Motor neuron (in vitro differentiated cells): ENCODE measurements at regions not wholly inside any gene's neighbourhood (a gene's known extent, or its start where the extent isn't known, plus 50 kb on each side); places are given as distances from the start of the nearest gene placed in this dataset.

Experiments used
- ATAC-seq, 8 experiments: fragments of 200-7000 bp; cut with Tn5 transposase; replicated peaks in 6 of 8; 2 replicates each; pipeline ENCODE4 v1.8.0; 2021; ENCODE audit warnings: mild to moderate bottlenecking in 8 of 8, moderate library complexity in 8 of 8
- H3K27ac ChIP-seq, 2 donors: fragments of 250-450 bp; sonication (Bioruptor Pico); 2 replicates each; pipeline ENCODE4 v1.9.0; 2021; ENCODE audit warnings: antibody characterized with exemption in 2 of 2, mild to moderate bottlenecking in 2 of 2, moderate library complexity in 1 of 2
- H3K4me1 ChIP-seq, 2 donors: fragments of 250-450 bp; sonication (Bioruptor Pico); replicated peaks in 1 of 2; 2 replicates each; pipeline ENCODE4 v1.6.1; 2021; ENCODE audit warnings: antibody characterized with exemption in 2 of 2, mild to moderate bottlenecking in 2 of 2, moderate library complexity in 1 of 2
- H3K4me3 ChIP-seq, 5 donors: fragments of 250-450 bp; sonication (Bioruptor Pico); 2 replicates each; pipeline ENCODE4 v1.9.0; 2021; ENCODE audit warnings: antibody characterized with exemption in 5 of 5, mild to moderate bottlenecking in 5 of 5, moderate library complexity in 4 of 5
- WGBS, 10 experiments: fragments of 450-650 bp; shearing (Covaris generic); methylation state at CpG; one replicate each; pipeline ENCODE4 v1.0.0; 2022; 5-methylcytosine and 5-hydroxymethylcytosine counted together
- in situ Hi-C, 9 experiments: fragments of 400-800 bp; cut with MboI; loops; one replicate each; pipeline ENCODE4 v1.15.0; 2021; ENCODE audit warnings: low sequenced_read_pairs in 9 of 9, low pct_unique_long_range_greater_than_20kb in 2 of 9; ENCODE audit not compliant: unreplicated experiment in 9 of 9

GRCh38 chr4:162282684-162283083 is 118.9 kb upstream of the FSTL5 start:
- 0 to 86% (median 50%) methylated on average over 1 to 3 of the region's 3 CpGs for WGBS, 10 experiments
- in situ Hi-C loops, result no loop called here
- ATAC-seq, result peak in 1 of 8 experiments; percentile 77

GRCh38 chr4:162274354-162274753 is 110.6 kb upstream of the FSTL5 start:
- Histone ChIP-seq H3K4me1 (no peaks in the 10 kb centered on the region), H3K27ac (no peak overlapping the region), H3K4me3 (no peak overlapping the region)
- 0 to 100% (median 50%) methylated on average over 1 of the region's 1 CpG; no CpG with 5 or more reads in 2 of the 10 experiments for WGBS, 10 experiments
- in situ Hi-C loops, result no loop called here
- no peak for ATAC-seq

More at GRCh38 chr4:162282684-162283083, 118.9 kb upstream of the FSTL5 start:
- Histone ChIP-seq H3K4me1 (no peaks in the 10 kb centered on the region), H3K27ac (no peak overlapping the region), H3K4me3 (no peak overlapping the region)

- H3K4me1 ChIP-seq, result no peaks in the 10 kb centered on the region
- WGBS, 10 experiments, result 26 to 100% (median 46%) methylated on average over 2 of the region's 2 CpGs; no CpG with 5 or more reads in 4 of the 10 experiments
- no peak for ATAC-seq
- H3K4me3 ChIP-seq, result no peak overlapping the region
- in situ Hi-C loops, result no loop called here
- H3K27ac ChIP-seq, result no peak overlapping the region
Measured at GRCh38 chr4:162272215-162272614, 108.4 kb upstream of the FSTL5 start.

- Histone ChIP-seq H3K4me3 (no peak overlapping the region), H3K27ac (no peak overlapping the region), H3K4me1 (no peaks in the 10 kb centered on the region)
- WGBS, 10 experiments, result 0 to 100% (median 83%) methylated on average over 1 to 4 of the region's 4 CpGs
- no peak for ATAC-seq
- in situ Hi-C loops, result no loop called here
Measured at GRCh38 chr4:162268911-162269310, 105.1 kb upstream of the FSTL5 start.

- H3K27ac ChIP-seq, result no peak overlapping the region
- WGBS, 10 experiments, result 0 to 27% (median 15%) methylated on average over 1 of the region's 1 CpG; no CpG with 5 or more reads in 2 of the 10 experiments
- ATAC-seq, result no peak
- in situ Hi-C loops, result no loop called here
- H3K4me3 ChIP-seq, result no peak overlapping the region
- no peaks in the 10 kb centered on the region for H3K4me1 ChIP-seq
Measured at GRCh38 chr4:162265802-162266201, 102.0 kb upstream of the FSTL5 start.

GRCh38 chr4:162245051-162245450 is 81.3 kb upstream of the FSTL5 start:
- no peak for ATAC-seq
- WGBS, 10 experiments, result 5 to 100% (median 82%) methylated on average over 1 to 4 of the region's 4 CpGs; no CpG with 5 or more reads in 2 of the 10 experiments
- Histone ChIP-seq H3K4me3 (no peak overlapping the region), H3K27ac (no peak overlapping the region), H3K4me1 (no peaks in the 10 kb centered on the region)
- in situ Hi-C loops, result no loop called here

GRCh38 chr4:162241857-162242256 is 78.1 kb upstream of the FSTL5 start:
- in situ Hi-C loops, result no loop called here
- ATAC-seq, result no peak

GRCh38 chr4:162239992-162240769 is 76.4 kb upstream of the FSTL5 start:
- in situ Hi-C loops, result no loop called here
- peaks cover 0 to 4% of the 10 kb centered on the region in 2 donors for H3K4me1 ChIP-seq
- WGBS, 10 experiments, result 6 to 86% (median 58%) methylated on average over 1 to 5 of the region's 5 CpGs; no CpG with 5 or more reads in 1 of the 10 experiments
- no peak overlapping the region for H3K4me3 ChIP-seq
- no peak for ATAC-seq
- H3K27ac ChIP-seq, result no peak overlapping the region

More at GRCh38 chr4:162241857-162242256, 78.1 kb upstream of the FSTL5 start:
- Histone ChIP-seq H3K27ac (no peak overlapping the region), H3K4me3 (no peak overlapping the region), H3K4me1 (no peaks in the 10 kb centered on the region)
- WGBS, 10 experiments, result 0 to 100% (median 59%) methylated on average over 1 of the region's 1 CpG; no CpG with 5 or more reads in 2 of the 10 experiments

GRCh38 chr4:162237676-162238075 is 73.9 kb upstream of the FSTL5 start:
- ATAC-seq, result no peak
- WGBS, 10 experiments, result 0 to 100% (median 82%) methylated on average over 1 to 2 of the region's 2 CpGs
- peaks cover 0 to 4% of the 10 kb centered on the region in 2 donors for H3K4me1 ChIP-seq
- in situ Hi-C loops, result no loop called here
- no peak overlapping the region for H3K4me3 ChIP-seq
- H3K27ac ChIP-seq, result no peak overlapping the region

GRCh38 chr4:162234595-162234994 is 70.8 kb upstream of the FSTL5 start:
- Histone ChIP-seq H3K4me1 (peaks cover 0 to 4% of the 10 kb centered on the region in 2 donors), H3K4me3 (no peak overlapping the region), H3K27ac (no peak overlapping the region)
- in situ Hi-C loops, result no loop called here
- no peak for ATAC-seq
- WGBS, 10 experiments, result 0 to 75% (median 55%) methylated on average over 1 to 3 of the region's 3 CpGs; no CpG with 5 or more reads in 3 of the 10 experiments

GRCh38 chr4:162232349-162232748 is 68.5 kb upstream of the FSTL5 start:
- Histone ChIP-seq H3K27ac (no peak overlapping the region), H3K4me1 (peaks cover 0 to 4% of the 10 kb centered on the region in 2 donors), H3K4me3 (no peak overlapping the region)
- in situ Hi-C loops, result no loop called here
- ATAC-seq, result no peak

- in situ Hi-C loops, result no loop called here
- ATAC-seq, result no peak
- 0 to 90% (median 76%) methylated on average over 1 to 2 of the region's 2 CpGs; no CpG with 5 or more reads in 1 of the 10 experiments for WGBS, 10 experiments
Measured at GRCh38 chr4:162229670-162230069, 65.9 kb upstream of the FSTL5 start.

GRCh38 chr4:162221148-162221547 is 57.3 kb upstream of the FSTL5 start:
- no peak overlapping the region for H3K4me3 ChIP-seq
- ATAC-seq, result peak in 4 of 8 experiments; percentile 40 to 60 (median 56)
- no peaks in the 10 kb centered on the region for H3K4me1 ChIP-seq
- in situ Hi-C loops, result no loop called here
- no peak overlapping the region for H3K27ac ChIP-seq
- 18 to 82% (median 54%) methylated on average over 1 to 4 of the region's 4 CpGs for WGBS, 10 experiments

More at GRCh38 chr4:162229670-162230069, 65.9 kb upstream of the FSTL5 start:
- no peak overlapping the region for H3K4me3 ChIP-seq
- no peak overlapping the region for H3K27ac ChIP-seq
- H3K4me1 ChIP-seq, result no peaks in the 10 kb centered on the region
